ENCODE measurements at regions not wholly inside any gene's neighbourhood (a gene's known extent, or its start where the extent isn't known, plus 50 kb on each side); places are given as distances from the start of the nearest gene placed in this dataset.
"Not testable (repeated sequence)": the region's sequence is repeated elsewhere in the genome, so short reads cannot be mapped to it uniquely, and the experiment has no call there.

DNA sequence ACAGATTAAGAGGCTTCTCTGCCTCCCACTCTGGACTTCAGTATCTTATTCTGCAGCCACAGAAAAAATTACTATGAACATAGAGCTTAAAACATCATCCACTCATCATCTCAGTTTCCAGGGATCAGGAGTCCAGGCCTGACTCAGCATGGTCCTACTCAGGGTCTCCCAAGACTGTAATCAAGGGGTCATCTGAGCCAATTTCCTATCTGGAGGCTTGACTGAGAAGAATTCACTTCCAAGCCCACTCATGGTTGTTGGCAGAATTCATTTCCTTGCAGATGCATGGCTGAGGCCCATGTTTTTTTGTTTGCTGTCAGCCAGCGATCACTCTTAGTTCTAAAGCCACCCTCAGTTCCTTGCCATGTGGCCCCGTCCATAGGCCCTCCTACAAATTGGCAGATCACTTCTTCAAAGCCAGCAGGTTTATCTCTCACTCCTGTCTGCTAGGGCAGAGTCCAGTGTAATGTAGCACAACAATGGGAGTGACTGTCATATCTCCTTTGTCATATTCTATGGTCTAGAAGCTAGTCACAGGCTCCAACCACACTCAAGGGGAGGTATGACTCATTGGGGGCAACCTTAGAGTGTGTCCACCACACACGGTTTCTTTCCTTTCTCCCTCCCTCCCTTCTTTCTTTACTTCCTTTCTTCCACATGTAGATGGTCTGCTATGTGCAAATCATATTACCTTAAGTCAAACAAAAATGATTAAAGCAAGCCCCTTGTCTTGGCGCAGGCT is 251.6 kb downstream of the QDPR start:
- no peak for DNase-seq (ENCODE audit: low spot score)
- intact Hi-C loops (cut with DNase I), result no loop called here

DNA sequence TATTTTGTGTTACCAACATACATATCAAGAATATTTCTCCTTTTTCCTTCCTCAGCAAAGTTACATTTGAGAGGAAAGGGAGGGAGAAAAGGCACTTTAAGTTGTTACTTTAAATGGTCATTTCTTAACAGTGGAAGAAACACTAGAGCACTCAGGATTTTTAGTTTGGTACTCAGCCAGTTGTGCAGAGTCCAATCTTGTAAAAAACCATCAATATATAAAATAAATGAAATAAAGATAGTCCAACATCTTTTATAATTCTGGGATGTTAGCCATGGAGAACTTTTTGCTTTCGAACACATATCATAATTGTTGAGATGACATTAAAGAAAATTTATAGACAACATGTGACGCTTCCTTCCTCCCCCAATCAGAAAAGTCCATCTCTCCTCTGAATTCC is 253.8 kb downstream of the QDPR start:
- DNase-seq (ENCODE audit: low spot score), result no peak
- intact Hi-C loops (cut with DNase I), result no loop called here

DNA sequence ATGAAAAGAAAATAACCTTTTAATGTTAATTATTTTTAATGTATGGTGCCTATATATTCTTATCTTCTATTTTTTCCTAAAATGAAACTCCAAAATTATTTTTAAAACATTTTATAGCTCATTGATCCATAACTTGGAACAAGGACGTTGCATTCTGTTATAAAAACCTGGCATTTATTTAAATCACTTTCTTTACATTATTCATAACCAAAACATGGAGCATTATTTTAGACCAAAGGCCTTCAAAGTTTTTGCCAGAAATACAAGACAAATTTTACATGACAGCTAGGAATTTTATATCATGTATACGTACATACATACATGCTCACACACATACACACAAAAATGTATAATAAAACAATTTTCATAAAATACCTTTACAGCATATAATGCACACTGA is 259.8 kb downstream of the QDPR start:
- DNase-seq (ENCODE audit: low spot score), result no peak
- intact Hi-C loops (cut with DNase I), result no loop called here

DNA sequence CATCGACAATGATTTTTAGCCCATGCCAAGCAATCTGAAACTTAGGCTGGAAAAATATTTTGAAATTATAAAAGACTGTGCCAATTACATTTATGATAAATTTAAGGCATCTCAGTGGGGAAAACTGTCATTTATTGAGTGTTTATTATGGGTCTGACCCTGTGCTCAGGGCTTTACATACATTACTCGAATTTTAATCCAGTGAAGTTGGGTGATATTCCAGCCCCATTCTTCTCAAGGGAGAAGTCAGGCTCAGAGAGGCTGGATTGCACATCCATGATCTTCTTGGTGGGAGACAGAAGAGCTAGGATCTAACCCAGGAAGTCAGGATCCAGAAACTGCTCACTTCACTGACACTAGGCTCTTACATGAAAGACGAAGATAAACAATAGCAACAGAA is 260.8 kb downstream of the QDPR start:
- intact Hi-C loops (cut with DNase I), result no loop called here
- DNase-seq (ENCODE audit: low spot score), result no peak

DNA sequence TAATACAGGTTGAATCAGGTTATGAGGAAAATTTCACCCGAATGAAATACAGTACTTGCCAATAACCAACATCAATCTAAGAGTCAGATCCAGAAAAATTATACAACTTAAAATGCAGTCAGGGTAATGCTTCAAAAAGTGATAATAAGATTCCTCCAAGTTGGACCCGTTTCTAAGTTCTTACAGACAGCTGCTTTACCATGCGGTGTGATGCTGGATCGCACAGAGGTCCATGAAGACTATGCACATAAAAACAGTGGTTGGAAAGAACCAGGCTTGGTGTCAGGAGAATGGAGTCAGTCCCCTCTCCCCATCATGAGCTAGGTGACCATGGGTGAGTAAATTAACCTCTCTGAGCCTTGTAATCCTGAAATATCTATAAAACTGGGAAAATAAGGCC is 261.3 kb downstream of the QDPR start:
- no peak for DNase-seq (ENCODE audit: low spot score)
- intact Hi-C loops (cut with DNase I), result no loop called here

DNA sequence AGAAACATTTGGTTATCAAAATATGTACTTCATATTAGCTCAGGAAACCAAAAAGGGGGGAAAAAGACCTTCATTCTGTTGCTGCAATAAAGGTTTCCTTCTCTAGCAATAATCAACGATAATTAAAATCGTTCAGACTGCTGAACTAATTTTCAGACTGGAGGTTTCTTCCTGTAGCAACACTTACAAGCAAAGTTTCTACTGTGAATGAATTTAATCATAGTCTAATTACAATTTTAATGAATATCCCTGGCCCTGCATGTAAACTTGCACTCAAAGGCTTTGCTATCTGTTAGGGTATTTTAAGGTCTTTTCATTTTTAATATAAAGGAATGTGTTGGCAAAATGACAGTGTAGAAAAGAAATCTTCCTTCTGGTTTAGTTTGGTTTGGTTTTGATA is 265.2 kb downstream of the QDPR start:
- no peak for DNase-seq (ENCODE audit: low spot score)
- intact Hi-C loops (cut with DNase I), result no loop called here

DNA sequence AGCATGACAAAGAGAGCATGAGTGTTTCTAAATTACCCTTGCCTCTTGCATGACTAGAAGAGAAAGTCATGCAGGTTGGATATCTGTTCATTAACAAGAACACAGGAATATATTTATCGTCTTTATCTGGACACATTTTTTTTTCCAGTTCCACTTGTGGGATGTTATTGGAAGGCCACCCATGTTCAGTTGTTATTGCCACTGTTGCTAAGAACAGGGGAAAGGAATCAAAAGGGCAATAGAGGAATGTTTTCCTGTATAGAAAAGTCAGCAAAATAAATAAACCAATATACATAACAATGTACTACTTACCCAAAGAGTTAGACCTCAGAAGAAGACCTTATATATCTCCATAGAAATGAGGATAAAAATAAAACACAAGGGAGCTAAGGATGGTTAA is 270.1 kb downstream of the QDPR start:
- DNase-seq (ENCODE audit: low spot score), result no peak
- intact Hi-C loops (cut with DNase I), result no loop called here

DNA sequence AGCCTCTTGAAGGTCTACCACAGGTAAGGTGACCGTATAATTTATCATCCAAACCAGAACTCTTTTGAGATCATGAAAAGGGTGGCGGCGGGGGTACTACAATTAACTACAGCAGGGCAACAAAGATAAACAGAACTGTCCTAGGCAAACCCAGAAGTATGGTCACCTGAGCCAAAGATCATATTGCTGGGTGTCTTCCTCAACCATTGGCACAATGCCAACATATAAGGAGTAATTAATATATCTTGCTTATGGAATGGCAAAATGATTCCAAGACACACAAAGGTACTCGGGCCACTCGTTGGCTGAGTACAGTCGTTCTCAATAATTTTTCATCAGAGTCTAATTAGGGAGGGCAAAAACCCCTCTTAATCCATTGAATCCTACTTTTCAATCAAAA is 273.3 kb downstream of the QDPR start:
- DNase-seq (ENCODE audit: low spot score), result no peak
- intact Hi-C loops (cut with DNase I), result no loop called here

DNA sequence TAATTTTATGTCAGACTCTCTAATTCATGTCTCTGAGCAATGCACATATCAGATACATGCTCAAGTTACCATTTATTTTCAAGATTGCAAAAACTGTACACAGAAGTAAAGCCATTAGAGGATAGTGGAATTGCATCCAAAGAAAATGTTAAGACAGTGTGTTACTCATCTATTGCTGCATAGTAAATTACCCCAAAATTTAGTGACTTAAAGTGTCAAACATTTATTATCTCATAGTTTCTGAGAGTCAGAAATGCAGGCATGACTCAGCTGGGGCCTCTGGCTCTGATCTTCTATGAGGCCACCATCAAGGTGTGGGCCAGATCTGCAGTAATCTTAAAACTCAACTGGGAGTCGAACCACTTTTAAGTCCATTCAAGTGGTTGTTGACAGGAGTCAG is 275.2 kb downstream of the QDPR start:
- intact Hi-C loops (cut with DNase I), result no loop called here

DNA sequence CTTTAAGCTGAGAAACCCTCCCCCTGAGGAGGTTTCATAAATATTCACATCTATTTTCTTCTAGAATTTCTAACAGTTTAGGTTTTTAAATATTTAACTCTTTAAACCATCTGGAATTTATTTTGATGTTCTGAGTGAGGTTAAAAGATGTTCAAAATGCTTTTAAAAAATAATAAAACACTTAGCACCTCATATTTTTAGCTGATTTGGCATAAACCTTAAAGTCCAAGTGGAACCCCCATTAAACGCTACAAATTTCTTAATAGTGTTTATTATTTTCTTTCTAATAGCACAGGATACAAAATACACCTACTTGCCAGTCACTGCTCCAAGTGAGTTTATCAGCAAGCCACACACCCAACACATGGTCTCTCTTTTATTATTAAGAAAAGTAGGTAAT is 277.2 kb downstream of the QDPR start:
- intact Hi-C loops (cut with DNase I), result no loop called here
- DNase-seq (ENCODE audit: low spot score), result no peak

More for the DNA sequence above, 275.2 kb downstream of the QDPR start:
- no peak for DNase-seq (ENCODE audit: low spot score)

DNA sequence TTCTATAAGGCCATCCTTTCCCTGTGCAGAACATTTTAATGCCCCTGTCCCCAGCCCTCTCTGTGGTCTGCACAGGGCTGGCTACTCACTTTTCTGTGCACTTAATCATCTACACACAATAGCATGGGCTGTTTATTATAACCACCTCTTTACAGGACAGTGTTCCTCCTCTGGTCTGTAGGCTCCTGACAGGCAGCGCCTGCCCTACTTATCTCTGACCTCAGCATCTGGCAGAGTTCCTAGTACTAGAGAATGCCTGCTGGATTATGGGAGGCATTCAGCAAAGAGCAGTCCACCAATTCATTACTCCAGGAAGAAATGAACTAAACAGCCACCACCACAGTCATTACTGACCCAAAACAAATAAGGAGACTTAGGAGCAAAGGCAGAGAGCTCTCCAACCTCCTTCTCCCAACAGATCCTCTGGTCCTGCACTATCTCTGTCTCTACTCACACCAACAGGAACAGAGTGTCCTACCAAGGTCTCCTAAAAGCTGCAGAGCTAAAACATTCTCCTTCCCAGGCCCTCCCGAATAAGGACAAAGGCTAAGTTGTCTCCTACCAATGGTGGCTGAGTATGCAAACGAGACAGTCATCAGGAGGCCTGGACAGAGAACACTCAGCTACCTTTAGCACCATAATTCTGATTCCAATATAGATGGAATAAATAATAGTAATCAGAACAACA is 279.2 kb downstream of the QDPR start:
- no peak for DNase-seq (ENCODE audit: low spot score)
- intact Hi-C loops (cut with DNase I), result loop anchor here (2.0 kb wide), 1 partner anchor 66 kb away; no protein-coding TSS in a partner anchor

DNA sequence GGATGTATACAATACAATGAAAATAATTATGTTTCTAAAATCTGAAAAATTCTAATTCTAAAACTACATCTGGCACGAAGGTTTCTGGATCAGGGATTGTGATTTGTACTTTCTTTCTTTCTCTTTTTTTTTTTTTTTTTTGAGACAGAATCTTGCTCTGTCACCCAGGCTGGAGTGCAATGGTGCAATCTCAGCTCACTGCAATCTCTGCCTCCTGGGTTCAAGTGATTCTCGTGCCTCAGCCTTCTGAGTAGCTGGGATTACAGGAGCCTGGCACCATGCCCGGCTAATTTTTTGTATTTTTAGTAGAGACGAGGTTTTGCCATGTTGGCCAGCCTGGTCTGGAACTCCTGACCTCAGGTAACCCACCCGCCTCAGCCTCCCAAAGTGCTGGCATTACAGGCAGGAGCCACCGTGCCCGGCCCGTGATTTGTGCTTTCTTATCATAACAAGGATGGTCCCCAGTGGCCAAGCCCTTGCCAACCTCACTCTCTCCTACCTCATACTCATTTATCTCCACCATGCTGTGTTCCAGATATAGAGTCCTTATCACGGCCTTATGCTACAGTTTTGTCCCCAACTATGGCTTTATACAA is 279.9 kb downstream of the QDPR start:
- intact Hi-C loops (cut with DNase I), result loop anchor here (2.0 kb wide), 1 partner anchor 65 kb away; no protein-coding TSS in a partner anchor
- not testable (repeated sequence) for DNase-seq (ENCODE audit: low spot score)

DNA sequence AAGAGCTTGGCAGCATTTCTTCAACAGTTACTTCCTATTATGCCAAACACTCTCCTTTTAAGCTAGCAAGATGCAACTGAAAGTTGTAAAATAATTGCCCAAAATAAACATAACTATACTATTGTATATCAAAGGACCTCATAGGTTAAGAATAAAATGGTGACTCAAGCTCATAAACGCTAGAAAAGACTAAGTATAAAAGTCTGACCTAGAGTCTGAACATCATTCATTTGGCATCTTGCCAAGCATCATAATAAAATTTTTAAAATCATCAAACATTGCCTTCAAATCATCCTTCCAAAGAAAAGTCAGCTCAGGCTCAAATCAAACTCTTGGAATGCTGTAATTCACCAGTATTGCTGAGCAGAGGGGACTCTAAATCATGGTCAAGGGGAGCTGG is 281.2 kb downstream of the QDPR start:
- DNase-seq (ENCODE audit: low spot score), result no peak
- intact Hi-C loops (cut with DNase I), result no loop called here

DNA sequence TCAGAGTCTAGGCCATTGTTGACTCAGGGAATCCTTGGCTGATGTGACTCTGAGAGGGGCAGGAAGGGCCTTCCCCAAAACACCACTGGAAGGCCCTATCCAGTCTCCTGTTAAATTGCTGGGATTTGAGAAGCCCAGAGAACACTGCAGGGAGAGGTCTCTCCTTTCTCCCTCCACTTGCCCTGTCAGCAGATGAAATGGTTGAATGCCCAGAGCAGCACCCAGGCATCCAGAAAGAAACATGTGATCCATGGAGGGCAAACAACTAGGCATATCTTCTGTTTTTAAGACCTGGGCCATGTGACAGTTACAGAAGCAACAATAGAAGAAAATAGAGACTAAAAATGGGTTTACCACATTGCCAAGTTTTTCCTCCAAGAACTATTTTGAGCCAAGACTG is 291.1 kb downstream of the QDPR start:
- intact Hi-C loops (cut with DNase I), result no loop called here
- no peak for DNase-seq (ENCODE audit: low spot score)

DNA sequence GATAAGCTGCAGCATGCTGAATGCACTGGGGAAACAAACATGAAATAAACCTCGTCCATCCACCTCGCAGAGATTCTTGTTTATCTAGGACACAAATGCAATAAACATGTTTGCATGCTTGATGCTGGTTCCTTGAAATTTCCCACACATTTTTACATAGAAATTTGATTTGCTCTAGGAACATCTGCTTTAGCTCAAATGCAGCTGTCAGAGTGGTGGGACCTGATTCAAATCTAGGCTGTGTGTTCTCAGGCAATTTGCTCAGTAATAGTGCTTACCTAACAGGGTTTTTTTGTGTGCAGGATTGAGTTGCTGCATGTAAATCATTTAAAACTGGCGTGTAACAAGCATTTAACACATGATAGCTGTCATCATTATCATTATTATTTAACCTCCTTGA is 293.1 kb downstream of the QDPR start:
- intact Hi-C loops (cut with DNase I), result no loop called here
- DNase-seq (ENCODE audit: low spot score), result no peak

DNA sequence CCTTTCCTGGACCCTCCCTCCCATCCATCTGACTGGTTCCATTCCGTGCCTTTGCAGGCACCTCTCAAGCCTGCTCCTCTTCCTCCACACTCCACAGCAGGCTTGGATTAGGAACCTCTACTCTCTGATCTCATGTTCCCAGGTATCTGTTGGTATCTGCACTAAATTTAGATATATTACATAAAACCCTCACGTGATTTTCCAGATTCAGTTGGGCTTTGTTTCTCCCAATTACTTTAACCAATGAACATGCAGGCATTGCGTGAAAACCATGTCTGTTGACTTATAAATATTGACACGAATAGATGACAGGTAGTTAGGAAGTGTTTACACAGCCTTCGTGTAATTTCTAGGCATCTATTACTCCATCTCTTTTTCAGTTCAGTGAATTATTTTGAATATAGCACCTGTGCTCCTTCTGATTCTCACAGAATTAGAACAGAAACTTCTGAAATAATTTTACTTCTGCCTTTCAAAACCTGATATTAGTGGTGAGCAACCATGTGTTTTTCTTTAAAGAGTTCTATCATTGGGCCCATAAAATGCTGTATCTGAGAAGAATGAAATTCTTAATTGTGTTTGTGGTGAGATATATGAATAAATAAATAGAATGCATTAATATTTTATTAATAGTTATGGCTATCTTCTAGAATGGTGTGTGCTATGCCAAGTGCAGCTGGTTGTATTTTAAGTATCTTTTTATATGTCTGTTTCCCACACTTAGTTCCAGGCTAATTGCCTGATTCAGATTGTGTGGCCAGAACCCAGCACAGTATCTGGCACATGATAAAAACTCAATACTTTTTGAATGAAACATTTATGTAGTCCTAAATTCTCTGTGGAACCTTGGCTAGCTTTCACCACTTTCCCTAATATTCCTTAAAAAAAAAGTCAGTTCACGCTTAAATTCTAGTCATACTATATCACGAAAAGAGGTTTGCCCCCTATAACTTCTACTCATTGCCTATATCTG is 304.8 kb downstream of the QDPR start:
- intact Hi-C loops (cut with DNase I), result no loop called here
- no peak for DNase-seq (ENCODE audit: low spot score)

DNA sequence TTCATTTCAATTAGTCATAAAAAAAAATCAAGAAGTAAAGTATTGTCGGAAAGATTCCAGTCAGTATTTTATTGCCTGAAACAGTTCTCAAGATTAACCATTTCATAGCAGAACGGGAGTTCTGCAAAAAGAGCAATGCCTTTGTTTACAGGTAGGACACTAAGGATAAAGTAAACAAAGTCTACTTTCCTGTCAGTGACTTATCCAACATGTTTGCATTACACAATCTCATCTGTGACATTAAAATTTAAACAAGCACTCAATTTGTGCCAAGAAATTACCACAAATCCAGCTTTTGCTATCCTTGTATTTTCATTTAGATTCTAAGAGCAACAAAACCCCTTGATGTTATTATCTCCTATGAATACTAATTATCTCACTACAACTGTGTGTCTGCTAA is 306.5 kb upstream of the LDB2 start:
- DNase-seq (ENCODE audit: low spot score), result no peak

DNA sequence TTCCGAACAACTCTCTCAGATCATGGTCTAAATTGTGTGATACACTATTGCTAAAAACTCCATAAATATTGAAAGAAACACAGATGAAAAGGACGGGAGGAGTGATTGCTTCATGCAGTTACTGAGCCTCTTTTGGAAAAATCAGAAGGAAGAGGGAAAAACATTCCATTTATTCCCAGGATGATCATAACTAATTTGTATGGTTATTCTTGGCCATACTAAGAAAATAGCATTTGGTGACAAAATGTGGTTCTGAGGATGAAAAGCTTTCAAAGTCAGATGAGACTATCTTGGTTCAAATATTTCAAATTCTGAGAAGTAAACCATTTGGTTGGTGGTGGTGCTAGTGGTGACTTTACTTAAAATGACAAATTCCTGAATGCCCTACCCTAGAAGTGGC is 305.4 kb upstream of the LDB2 start:
- DNase-seq (ENCODE audit: low spot score), result no peak
- intact Hi-C loops (cut with DNase I), result no loop called here

More for the DNA sequence above, 306.5 kb upstream of the LDB2 start:
- intact Hi-C loops (cut with DNase I), result no loop called here

DNA sequence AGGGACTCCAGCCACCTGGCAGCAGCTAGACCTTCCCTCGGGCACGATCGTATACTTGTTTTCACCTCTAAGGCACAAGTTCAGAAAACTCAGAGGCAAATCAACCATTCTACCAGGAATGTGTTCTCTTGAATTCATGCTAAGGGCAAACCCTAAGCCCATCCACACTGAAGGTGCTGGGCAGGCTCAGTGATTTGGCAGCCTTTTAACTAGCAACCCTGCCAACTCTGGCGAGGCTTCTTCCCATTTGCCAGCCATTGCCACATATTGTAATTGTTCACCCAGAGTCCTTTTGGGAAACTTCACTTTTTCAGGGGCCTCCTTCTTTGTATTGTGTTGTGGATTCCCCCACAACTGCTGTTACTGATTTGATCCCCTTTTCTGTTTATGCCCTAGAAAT is 298.6 kb upstream of the LDB2 start:
- no peak for DNase-seq (ENCODE audit: low spot score)
- intact Hi-C loops (cut with DNase I), result no loop called here

Measured in cardiac septum (tissue), 1 donor.